ENCODE measurements at regions not wholly inside any gene's neighbourhood (a gene's known extent, or its start where the extent isn't known, plus 50 kb on each side); places are given as distances from the start of the nearest gene placed in this dataset.

GRCh38 chr3:152540120-152540519 is 271.4 kb downstream of the MBNL1 start:
- DNase-seq (ENCODE audit: low spot score) (no peak), ATAC-seq (no peak)
- Histone ChIP-seq H3K4me1 (ENCODE audit: insufficient read depth) (no peaks in the 10 kb centered on the region), H3K27me3 (ENCODE audit: insufficient read depth) (no peaks in the 10 kb centered on the region), H3K4me2 (no peak overlapping the region), H4K20me1 (replicated peaks; ENCODE audit: insufficient read depth) (no peaks in the 10 kb centered on the region), H3K36me3 (ENCODE audit: insufficient read depth) (no peaks in the 10 kb centered on the region), H2AFZ (no peak overlapping the region), H3K9me2 (ENCODE audit: insufficient read depth) (peaks cover 15% of the 10 kb centered on the region; the same call in 1 of the 2 replicates), H3K4me3 (no peak overlapping the region), H3F3A (replicated peaks; ENCODE audit: low read depth) (no peaks in the 10 kb centered on the region), H3K27ac (ENCODE audit: low read depth) (no peak overlapping the region), H3K79me2 (replicated peaks; ENCODE audit: insufficient read depth) (no peaks in the 10 kb centered on the region)
- Mint-ChIP-seq H3K27me3 (ENCODE audit: insufficient read depth, low read depth, poor library complexity) (peaks cover 6% of the 10 kb centered on the region), H3K4me3 (no peak overlapping the region), H3K9me3 (no peaks in the 10 kb centered on the region; the same call in 1 of the 3 replicates), H3K4me1 (no peaks in the 10 kb centered on the region; the same call in 2 of the 3 replicates), H3K36me3 (ENCODE audit: low read depth) (no peaks in the 10 kb centered on the region; the same call in 2 of the 3 replicates), H3K27ac (no peak overlapping the region)
- TF ChIP-seq NANOG (IDR thresholded peaks at IDR 0.05; ENCODE audit: borderline replicate concordance) (no peak), EZH2 (IDR thresholded peaks at IDR 0.05; ENCODE audit: low read depth, unreplicated experiment) (no peak), ZNF331 (CRISPR knock-in tag; IDR thresholded peaks at IDR 0.05; ENCODE audit: low read depth) (no peak), CREB1 (CRISPR knock-in tag; IDR thresholded peaks at IDR 0.05; ENCODE audit: low read depth) (no peak)

DNA sequence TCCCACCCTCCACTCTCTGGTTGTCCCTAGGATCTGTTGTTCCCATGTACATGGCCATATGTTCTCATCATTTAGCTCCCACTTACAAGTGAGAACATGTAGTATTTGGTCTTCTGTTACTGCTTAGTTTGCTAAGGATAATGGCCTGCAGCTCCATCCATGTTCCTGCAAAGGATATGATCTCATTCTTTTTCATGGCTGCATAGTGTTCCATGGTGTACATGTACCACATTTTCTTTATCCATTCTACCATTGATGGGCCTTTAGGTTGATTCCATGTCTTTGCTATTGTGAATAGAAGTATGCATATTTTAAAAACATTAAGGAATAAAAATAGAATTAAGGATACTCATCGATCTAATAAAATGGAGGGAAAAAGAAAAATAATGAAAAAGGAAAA is 278.4 kb downstream of the MBNL1 start:
- Histone ChIP-seq H3K4me1 (ENCODE audit: insufficient read depth) (no peaks in the 10 kb centered on the region), H3F3A (replicated peaks; ENCODE audit: low read depth) (no peaks in the 10 kb centered on the region), H3K4me3 (no peak overlapping the region), H2AFZ (no peak overlapping the region), H3K9me2 (ENCODE audit: insufficient read depth) (no peaks in the 10 kb centered on the region), H3K4me2 (no peak overlapping the region), H3K36me3 (ENCODE audit: insufficient read depth) (no peaks in the 10 kb centered on the region), H3K27ac (ENCODE audit: low read depth) (no peak overlapping the region), H3K79me2 (replicated peaks; ENCODE audit: insufficient read depth) (no peaks in the 10 kb centered on the region), H3K27me3 (ENCODE audit: insufficient read depth) (no peaks in the 10 kb centered on the region), H4K20me1 (replicated peaks; ENCODE audit: insufficient read depth) (no peaks in the 10 kb centered on the region)
- Mint-ChIP-seq H3K36me3 (ENCODE audit: low read depth) (no peaks in the 10 kb centered on the region), H3K27me3 (ENCODE audit: insufficient read depth, low read depth, poor library complexity) (no peaks in the 10 kb centered on the region), H3K4me1 (no peaks in the 10 kb centered on the region), H3K4me3 (no peak overlapping the region), H3K27ac (no peak overlapping the region), H3K9me3 (no peaks in the 10 kb centered on the region)
- ATAC-seq: no peak
- no peak for DNase-seq (ENCODE audit: low spot score)
- TF ChIP-seq EZH2phosphoT487 (IDR thresholded peaks at IDR 0.05; ENCODE audit: unreplicated experiment): no peak
- no peak for TF ChIP-seq EZH2 (IDR thresholded peaks at IDR 0.05; ENCODE audit: low read depth, unreplicated experiment)
- no peak for TF ChIP-seq CTCF (conservative IDR thresholded peaks at IDR 0.05; ENCODE audit: low read depth in 2 of 2)
- TF ChIP-seq POLR2AphosphoS5 (IDR thresholded peaks at IDR 0.05; ENCODE audit: low read depth): no peak
- TF ChIP-seq JUNB (IDR thresholded peaks at IDR 0.05; ENCODE audit: unreplicated experiment): no peak
- TF ChIP-seq, protein P1, sequence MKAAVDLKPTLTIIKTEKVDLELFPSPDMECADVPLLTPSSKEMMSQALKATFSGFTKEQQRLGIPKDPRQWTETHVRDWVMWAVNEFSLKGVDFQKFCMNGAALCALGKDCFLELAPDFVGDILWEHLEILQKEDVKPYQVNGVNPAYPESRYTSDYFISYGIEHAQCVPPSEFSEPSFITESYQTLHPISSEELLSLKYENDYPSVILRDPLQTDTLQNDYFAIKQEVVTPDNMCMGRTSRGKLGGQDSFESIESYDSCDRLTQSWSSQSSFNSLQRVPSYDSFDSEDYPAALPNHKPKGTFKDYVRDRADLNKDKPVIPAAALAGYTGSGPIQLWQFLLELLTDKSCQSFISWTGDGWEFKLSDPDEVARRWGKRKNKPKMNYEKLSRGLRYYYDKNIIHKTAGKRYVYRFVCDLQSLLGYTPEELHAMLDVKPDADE (IDR thresholded peaks at IDR 0.05): no peak
- TF ChIP-seq NANOG (IDR thresholded peaks at IDR 0.05; ENCODE audit: borderline replicate concordance): no peak
- TF ChIP-seq ZNF462 (CRISPR knock-in tag; IDR thresholded peaks at IDR 0.05): no peak
- no peak for TF ChIP-seq CREB1 (CRISPR knock-in tag; IDR thresholded peaks at IDR 0.05; ENCODE audit: low read depth)
- no peak for TF ChIP-seq STAT1 (IDR thresholded peaks at IDR 0.05; ENCODE audit: unreplicated experiment)
- TF ChIP-seq ZNF114 (CRISPR knock-in tag; IDR thresholded peaks at IDR 0.05): no peak
- no peak for TF ChIP-seq ZNF331 (CRISPR knock-in tag; IDR thresholded peaks at IDR 0.05; ENCODE audit: low read depth)
